GM12878 (cell line): ENCODE measurements at regions not wholly inside any gene's neighbourhood (a gene's known extent, or its start where the extent isn't known, plus 50 kb on each side); places are given as distances from the start of the nearest gene placed in this dataset.

Source experiments
- ATAC-seq: fragments of 200-7000 bp; cut with Tn5 transposase; 3 replicates; pipeline ENCODE4 v1.9.1; 2020; ENCODE audit warnings: mild to moderate bottlenecking, moderate library complexity
- BruUV-seq: library from RNA; stranded (reverse); fragments of 400-500 nt; replicated peaks from 2 replicates; lab custom pipeline; 2021; lab: Mats Ljungman, UMichigan
- CTCF ChIA-PET: fragments of 300-600 bp; sonication (Branson Sonifier 250); formaldehyde crosslinking; extraction: SDS; loops from one replicate; lab custom pipeline; 2021; ENCODE audit warnings: inconsistent platforms; lab: Yijun Ruan, JAX
- POLR2A ChIA-PET: fragments of 350-600 bp; formaldehyde crosslinking; extraction: SDS; loops from one replicate; lab custom pipeline; 2021; ENCODE audit warnings: inconsistent platforms; lab: Charles Lee
- RAD21 ChIA-PET: fragments of 300-600 bp; sonication (Branson Sonifier 250); formaldehyde crosslinking; loops from one replicate; lab custom pipeline; 2023; ENCODE audit warnings: antibody characterized with exemption; ENCODE audit not compliant: unreplicated experiment; lab: Charles Lee
- SMC1A ChIA-PET: fragments of 300-600 bp; sonication (Branson Sonifier 250); formaldehyde crosslinking; loops from one replicate; lab custom pipeline; 2023; ENCODE audit not compliant: unreplicated experiment, uncharacterized antibody; lab: Charles Lee
- DNase-seq: peaks from one replicate; pipeline ENCODE4 v3.0.0-alpha.2; 2011; ENCODE audit warnings: low read depth, low spot score
- FAIRE-seq: peaks from 3 replicates; lab custom pipeline; 2011; peaks lifted over from hg19 to GRCh38; lab: Jason Lieb, UNC
- H2AFZ ChIP-seq: 2 replicates; pipeline ENCODE4 v1.6.0; 2011; ENCODE audit warnings: low read depth, low read length, control low read depth; ENCODE audit not compliant: control insufficient read depth
- H3K27ac ChIP-seq: 2 replicates; pipeline ENCODE4 v1.5.1; 2011; ENCODE audit warnings: control low read depth; ENCODE audit not compliant: control insufficient read depth, insufficient read depth
- H3K27me3 ChIP-seq, 2 experiments: replicated peaks in 1 of 2; 2 replicates each; pipeline versions ENCODE4 v1.6.0 to v1.6.1; 2011; ENCODE audit warnings: low read length in 1 of 2; ENCODE audit not compliant: control insufficient read depth in 2 of 2, insufficient read depth in 2 of 2
- H3K36me3 ChIP-seq, 2 experiments: 2 replicates each; pipeline ENCODE4 v1.5.1; 2011; ENCODE audit warnings: low read length in 1 of 2; ENCODE audit not compliant: control insufficient read depth in 2 of 2, insufficient read depth in 2 of 2
- H3K4me1 ChIP-seq: 2 replicates; pipeline ENCODE4 v1.6.1; 2011; ENCODE audit warnings: mild to moderate bottlenecking, low read length, moderate library complexity, mixed read lengths; ENCODE audit not compliant: control insufficient read depth, insufficient read depth
- H3K4me2 ChIP-seq: 2 replicates; pipeline ENCODE4 v1.6.0; 2011; ENCODE audit warnings: control low read depth; ENCODE audit not compliant: control insufficient read depth, insufficient read depth
- H3K4me3 ChIP-seq: fragments of 200-600 bp; sonication (generic); 2 replicates; pipeline ENCODE4 v1.5.1; 2016
- H3K79me2 ChIP-seq: 2 replicates; pipeline ENCODE4 v1.6.0; 2011; ENCODE audit warnings: low read length; ENCODE audit not compliant: control insufficient read depth, insufficient read depth
- H3K9ac ChIP-seq: 2 replicates; pipeline ENCODE4 v1.8.0; 2011; ENCODE audit warnings: low read length, control low read depth, mixed read lengths; ENCODE audit not compliant: control insufficient read depth, insufficient read depth
- H3K9me3 ChIP-seq: replicated peaks from 3 replicates; pipeline ENCODE4 v1.5.1; 2011; ENCODE audit warnings: mild to moderate bottlenecking, low read length; ENCODE audit not compliant: control insufficient read depth, insufficient read depth
- H4K20me1 ChIP-seq: 2 replicates; pipeline ENCODE4 v1.6.0; 2011; ENCODE audit not compliant: control insufficient read depth, insufficient read depth
- ESRRA ChIP-seq: IDR thresholded peaks from 2 replicates; pipeline ENCODE4 v1.6.1; 2012; ENCODE audit warnings: mild to moderate bottlenecking, low read length, improper control_type of control experiment
- HDAC2 ChIP-seq: fragments of 200-600 bp; sonication (generic); IDR thresholded peaks from 2 replicates; pipeline ENCODE4 v1.6.1; 2017
- JUNB ChIP-seq: IDR thresholded peaks from 2 replicates; pipeline ENCODE4 v1.6.1; 2016; ENCODE audit warnings: antibody characterized with exemption, mild to moderate bottlenecking
- MYC ChIP-seq: IDR thresholded peaks from 2 replicates; pipeline ENCODE4 v1.6.1; 2011; ENCODE audit warnings: mild to moderate bottlenecking, low read length, moderate library complexity, inconsistent platforms; ENCODE audit not compliant: insufficient read depth, insufficient replicate concordance, insufficient read length, severe bottlenecking
- NFIC ChIP-seq: IDR thresholded peaks from 2 replicates; pipeline ENCODE4 v1.6.1; 2012; ENCODE audit warnings: low read depth, mild to moderate bottlenecking, inconsistent platforms, low read length, moderate library complexity
- PAX5 ChIP-seq: IDR thresholded peaks from 2 replicates; pipeline ENCODE4 v1.6.1; 2011; ENCODE audit warnings: low read depth, low read length, borderline replicate concordance
- PML ChIP-seq: IDR thresholded peaks from 2 replicates; pipeline ENCODE4 v1.6.1; 2012; ENCODE audit warnings: low read length, inconsistent platforms
- RBBP5 ChIP-seq: fragments of 200-600 bp; sonication (generic); conservative IDR thresholded peaks from 2 replicates; pipeline ENCODE4 v1.6.1; 2016
- RELA ChIP-seq: fragments of 450-650 bp; IDR thresholded peaks from 2 replicates; pipeline ENCODE4 v1.8.0; 2014; ENCODE audit warnings: borderline replicate concordance; ENCODE audit not compliant: partially characterized antibody
- SREBF2 ChIP-seq: IDR thresholded peaks from 2 replicates; pipeline ENCODE4 v1.6.1; 2012; ENCODE audit warnings: mild to moderate bottlenecking, low read length
- TCF12 ChIP-seq: IDR thresholded peaks from 2 replicates; pipeline ENCODE4 v1.6.1; 2011; ENCODE audit warnings: low read depth, mild to moderate bottlenecking, low read length
- TCF7 ChIP-seq: IDR thresholded peaks from 2 replicates; pipeline ENCODE4 v1.6.1; 2014; ENCODE audit warnings: antibody characterized with exemption, borderline replicate concordance
- YY1 ChIP-seq: IDR thresholded peaks from 2 replicates; pipeline ENCODE4 v1.6.1; 2011; ENCODE audit warnings: low read depth, mild to moderate bottlenecking, low read length
- ZBED1 ChIP-seq: IDR thresholded peaks from 2 replicates; pipeline ENCODE4 v1.6.1; 2016; ENCODE audit warnings: borderline replicate concordance
- ZNF207 ChIP-seq: fragments of 450-650 bp; IDR thresholded peaks from 2 replicates; pipeline ENCODE4 v1.6.1; 2014; ENCODE audit warnings: antibody characterized with exemption, mild to moderate bottlenecking, borderline replicate concordance
- ZNF217 ChIP-seq: fragments of 450-650 bp; IDR thresholded peaks from 2 replicates; pipeline ENCODE4 v1.6.1; 2017; ENCODE audit warnings: antibody characterized with exemption, mild to moderate bottlenecking
- ZNF274 ChIP-seq: IDR thresholded peaks from one replicate; pipeline ENCODE4 v1.8.0; 2011; ENCODE audit not compliant: insufficient read length, insufficient read depth
- WGBS: methylation state at CpG from one replicate; pipeline ENCODE4 v1.1.6; 2016; ENCODE audit warnings: low lambda C conversion rate; ENCODE audit not compliant: insufficient replicate concordance, insufficient coverage; ENCODE audit errors: missing lambda C conversion rate; 5-methylcytosine and 5-hydroxymethylcytosine counted together
- in situ Hi-C: fragments of 300-500 bp; cut with MboI; formaldehyde crosslinking; loops from 9 replicates; pipeline ENCODE4 v1.14.3; 2018; ENCODE audit warnings: mixed read lengths
- intact Hi-C: fragments of 100-400 bp; cut with micrococcal nuclease; formaldehyde crosslinking; loops from one replicate; pipeline ENCODE4 v1.14.2; 2022; ENCODE audit not compliant: unreplicated experiment

DNA sequence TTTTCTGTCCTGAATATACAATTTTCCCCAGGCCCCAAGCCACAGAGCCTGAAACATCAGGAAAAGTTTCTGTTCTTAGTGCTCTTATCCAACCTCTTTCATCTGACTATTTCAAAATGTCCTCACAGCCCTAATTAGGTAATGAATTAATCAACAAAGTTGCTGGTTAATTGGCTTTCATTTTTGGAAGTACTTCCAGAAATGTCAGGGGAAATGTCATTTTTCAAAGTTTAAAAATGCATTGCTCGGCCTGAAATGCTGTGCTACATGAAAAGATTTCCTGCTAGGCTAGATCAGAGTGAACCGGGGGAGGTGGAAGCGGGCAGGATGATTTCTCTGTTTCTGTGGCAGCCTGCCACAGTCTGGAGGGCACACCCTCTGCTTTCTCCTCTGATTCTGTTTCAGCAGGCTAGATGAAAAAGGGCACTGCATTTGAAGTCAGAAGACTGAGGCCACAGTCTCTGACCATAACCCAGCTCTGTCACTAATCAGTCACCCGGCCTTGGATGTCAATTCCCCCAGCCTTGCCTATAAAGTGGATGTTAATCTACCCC, 55.9 kb upstream of the BARX1 start:
- RAD21 ChIA-PET: no interaction called here
- ATAC-seq: no peak
- Histone ChIP-seq H3K79me2 (no peaks in the 10 kb centered on the region), H3K4me2 (no peak overlapping the region), H3K27ac (no peak overlapping the region), H3K4me3 (no peak overlapping the region), H3K9me3 (no peaks in the 10 kb centered on the region), H3K27me3 (no peaks in the 10 kb centered on the region), H2AFZ (no peak overlapping the region), H4K20me1 (no peaks in the 10 kb centered on the region), H3K9ac (no peak overlapping the region), H3K36me3 (no peaks in the 10 kb centered on the region), H3K4me1 (no peaks in the 10 kb centered on the region)
- no TSS peak for BruUV-seq
- intact Hi-C loops: no loop called here
- DNase-seq: no peak
- CTCF ChIA-PET: interaction anchor here (5.9 kb wide), 1 partner anchor 201 kb away, joined by 89 read pairs; no protein-coding TSS in a partner anchor
- POLR2A ChIA-PET: no interaction called here
- 9% methylated on average over 4 of the region's 4 CpGs for WGBS
- no peak for FAIRE-seq
- SMC1A ChIA-PET: no interaction called here
- in situ Hi-C loops: no loop called here
- no peak for TF ChIP-seq ZNF207
- no peak for TF ChIP-seq ZNF274

DNA sequence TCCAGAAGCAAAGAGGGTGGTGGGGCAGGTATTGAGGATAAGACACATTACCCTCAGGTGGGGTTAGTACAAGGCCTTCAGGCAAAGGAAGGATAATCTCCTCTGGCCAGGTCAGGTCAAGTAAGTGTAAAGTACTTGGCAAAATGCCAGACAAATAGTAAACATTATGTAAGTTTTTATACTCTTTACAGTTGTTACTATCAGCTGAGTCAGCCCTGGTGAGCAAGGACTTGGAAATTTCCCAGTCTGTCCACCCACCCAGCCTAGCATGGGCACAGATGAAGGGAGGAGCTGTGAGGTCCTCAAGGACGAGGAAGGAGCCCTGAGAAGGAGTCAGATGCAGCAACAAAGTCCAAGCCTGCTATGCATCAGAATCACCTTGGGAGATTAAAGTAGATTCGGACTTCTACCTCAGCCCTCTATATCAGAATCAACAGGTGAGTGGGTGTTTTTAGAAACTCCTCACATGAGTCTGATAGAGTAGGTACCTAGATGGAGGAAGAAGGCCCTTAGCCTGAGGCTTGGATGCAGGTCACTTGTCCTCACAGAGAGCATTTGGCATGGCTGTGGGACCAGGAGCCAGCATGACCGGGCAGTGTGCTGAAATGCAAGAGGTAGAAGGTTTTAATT, 50.2 kb upstream of the BARX1 start:
- no TSS peak for BruUV-seq
- no peaks in the 10 kb centered on the region for H4K20me1 ChIP-seq
- no peaks in the 10 kb centered on the region for H3K79me2 ChIP-seq
- ChIA-PET SMC1A (no interaction called here), CTCF (interaction anchor here (0.7 kb wide), 1 partner anchor 9 kb away, joined by 3 read pairs; no protein-coding TSS in a partner anchor), POLR2A (no interaction called here), RAD21 (interaction anchor here (1.1 kb wide), 1 partner anchor 11 kb away, joined by 3 read pairs; no protein-coding TSS in a partner anchor)
- intact Hi-C loops (no loop called here), in situ Hi-C loops (no loop called here)
- H2AFZ ChIP-seq: no peak overlapping the region
- no peak for DNase-seq
- H3K4me1 ChIP-seq: no peaks in the 10 kb centered on the region
- no peak overlapping the region for H3K27ac ChIP-seq
- no peak overlapping the region for H3K4me2 ChIP-seq
- H3K9ac ChIP-seq: no peak overlapping the region
- no peaks in the 10 kb centered on the region for H3K27me3 ChIP-seq
- no peak for ATAC-seq
- 8% methylated on average over 3 of the region's 3 CpGs for WGBS
- no peaks in the 10 kb centered on the region for H3K9me3 ChIP-seq
- FAIRE-seq: no peak
- H3K4me3 ChIP-seq: no peak overlapping the region
- no peaks in the 10 kb centered on the region for H3K36me3 ChIP-seq
- TF ChIP-seq TCF12 (no peak), SREBF2 (no peak), ZBED1 (no peak), YY1 (no peak), MYC (no peak), RELA (no peak), ZNF217 (no peak), PAX5 (no peak), NFIC (no peak), PML (no peak), HDAC2 (no peak), JUNB (no peak), RBBP5 (no peak), ESRRA (no peak), TCF7 (no peak)
